Fibroblast of villous mesenchyme (primary cell): ENCODE measurements at regions not wholly inside any gene's neighbourhood (a gene's known extent, or its start where the extent isn't known, plus 50 kb on each side); places are given as distances from the start of the nearest gene placed in this dataset.

Source experiments
- DNase-seq: peaks from one replicate; pipeline ENCODE4 v3.0.0-alpha.2; 2010; ENCODE audit warnings: low read depth
- H3K4me3 ChIP-seq: 2 replicates; pipeline ENCODE4 v1.5.1; 2011; ENCODE audit warnings: low read depth, mild to moderate bottlenecking, low read length
- TF ChIP-seq, protein P1 (sequence below): IDR thresholded peaks from 2 replicates; pipeline ENCODE4 v1.5.1; 2012; ENCODE audit warnings: low read depth, mild to moderate bottlenecking, low read length; ENCODE audit not compliant: insufficient read depth

DNA sequence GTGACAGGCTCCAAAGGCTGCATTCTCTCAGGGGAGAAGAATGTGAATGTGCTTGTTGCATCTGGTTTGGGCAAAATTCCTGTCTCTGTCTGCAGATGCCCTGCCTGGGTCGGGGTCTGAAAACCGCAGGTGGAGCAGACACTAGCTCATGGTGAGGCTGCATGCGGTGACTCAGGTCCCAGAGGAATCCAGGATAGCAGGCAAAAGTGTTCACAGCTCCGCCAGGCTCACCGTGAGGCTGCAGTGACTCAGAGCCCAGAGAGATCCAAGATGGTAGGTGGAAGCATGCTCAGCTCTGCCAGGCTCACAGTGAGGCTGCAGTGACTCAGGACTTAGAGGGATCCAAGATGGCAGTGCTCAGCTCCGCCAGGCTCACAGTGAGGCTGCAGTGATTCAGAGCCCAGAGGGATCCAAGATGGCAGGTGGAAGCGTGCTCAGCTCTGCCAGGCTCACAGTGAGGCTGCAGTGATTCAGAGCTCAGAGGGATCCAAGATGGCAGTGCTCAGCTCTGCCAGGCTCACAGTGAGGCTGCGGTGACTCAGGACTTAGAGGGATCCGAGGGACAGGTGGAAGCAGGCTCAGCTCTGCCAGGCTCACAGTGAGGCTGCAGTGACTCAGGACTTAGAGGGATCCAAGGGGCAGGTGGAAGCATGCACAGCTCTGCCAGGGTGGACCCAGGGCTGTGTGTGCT, 200.5 kb downstream of the ACKR3 start:
- TF ChIP-seq, protein P1, sequence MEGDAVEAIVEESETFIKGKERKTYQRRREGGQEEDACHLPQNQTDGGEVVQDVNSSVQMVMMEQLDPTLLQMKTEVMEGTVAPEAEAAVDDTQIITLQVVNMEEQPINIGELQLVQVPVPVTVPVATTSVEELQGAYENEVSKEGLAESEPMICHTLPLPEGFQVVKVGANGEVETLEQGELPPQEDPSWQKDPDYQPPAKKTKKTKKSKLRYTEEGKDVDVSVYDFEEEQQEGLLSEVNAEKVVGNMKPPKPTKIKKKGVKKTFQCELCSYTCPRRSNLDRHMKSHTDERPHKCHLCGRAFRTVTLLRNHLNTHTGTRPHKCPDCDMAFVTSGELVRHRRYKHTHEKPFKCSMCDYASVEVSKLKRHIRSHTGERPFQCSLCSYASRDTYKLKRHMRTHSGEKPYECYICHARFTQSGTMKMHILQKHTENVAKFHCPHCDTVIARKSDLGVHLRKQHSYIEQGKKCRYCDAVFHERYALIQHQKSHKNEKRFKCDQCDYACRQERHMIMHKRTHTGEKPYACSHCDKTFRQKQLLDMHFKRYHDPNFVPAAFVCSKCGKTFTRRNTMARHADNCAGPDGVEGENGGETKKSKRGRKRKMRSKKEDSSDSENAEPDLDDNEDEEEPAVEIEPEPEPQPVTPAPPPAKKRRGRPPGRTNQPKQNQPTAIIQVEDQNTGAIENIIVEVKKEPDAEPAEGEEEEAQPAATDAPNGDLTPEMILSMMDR, result no peak
- DNase-seq, result peak; percentile 26
- H3K4me3 ChIP-seq, result no peak overlapping the region

DNA sequence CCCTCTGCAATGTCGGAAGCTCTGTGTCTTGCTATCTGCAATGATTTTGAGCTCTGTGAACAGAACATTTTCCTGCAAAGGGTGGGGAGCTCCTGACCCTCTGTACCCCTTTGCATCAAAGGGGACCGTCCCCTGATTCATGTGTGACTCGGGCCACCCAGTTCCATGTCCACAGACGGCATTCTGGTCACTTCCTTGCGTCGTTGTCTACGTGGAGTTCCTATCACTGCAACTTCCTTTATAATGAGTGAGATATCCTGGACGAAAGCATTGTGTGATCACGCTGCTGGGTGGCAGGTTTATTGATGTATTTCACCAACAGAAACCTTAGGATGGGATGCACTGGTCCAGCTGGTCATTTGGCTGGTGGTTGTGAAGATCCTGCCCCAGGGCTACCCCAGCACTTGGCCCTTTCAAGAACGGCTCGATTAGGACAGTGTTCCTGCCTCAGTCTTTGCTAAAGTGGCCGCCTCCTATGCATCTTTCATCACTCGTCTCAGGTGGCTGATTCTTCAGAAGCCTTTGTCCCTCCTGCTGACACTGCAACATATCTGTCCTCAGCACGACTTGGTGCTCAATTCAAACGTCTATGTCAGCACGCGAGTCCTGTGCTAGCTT, 202.7 kb downstream of the ACKR3 start:
- TF ChIP-seq, protein P1, result no peak
- no peak for DNase-seq
- H3K4me3 ChIP-seq, result no peak overlapping the region

- no peak for DNase-seq
- TF ChIP-seq, protein P1, result no peak
- H3K4me3 ChIP-seq, result no peak overlapping the region
These were observed 203.6 kb downstream of the ACKR3 start for GRCh38 chr2:236773206-236773605.

DNA sequence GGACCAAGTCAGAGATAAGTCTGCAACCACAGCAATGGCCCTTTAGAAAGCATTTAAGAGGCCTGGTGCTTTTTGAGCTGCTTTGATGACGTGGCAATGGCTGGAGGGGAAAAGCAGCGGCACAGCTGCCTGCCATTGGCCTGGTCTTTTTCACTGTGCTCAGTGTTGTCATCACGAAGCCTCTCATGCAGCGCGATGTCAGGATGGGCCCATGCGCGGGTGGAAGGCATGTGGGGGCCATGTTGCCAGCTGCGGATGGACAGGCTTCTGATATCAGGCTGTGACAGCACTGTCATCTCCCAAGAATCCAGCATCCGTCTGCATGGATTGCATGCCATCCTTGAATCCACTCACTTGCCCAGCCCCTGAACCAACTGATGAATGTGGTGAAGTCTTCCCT, 204.5 kb downstream of the ACKR3 start:
- TF ChIP-seq, protein P1, result no peak
- peak; percentile 6 for DNase-seq
- no peak overlapping the region for H3K4me3 ChIP-seq

DNA sequence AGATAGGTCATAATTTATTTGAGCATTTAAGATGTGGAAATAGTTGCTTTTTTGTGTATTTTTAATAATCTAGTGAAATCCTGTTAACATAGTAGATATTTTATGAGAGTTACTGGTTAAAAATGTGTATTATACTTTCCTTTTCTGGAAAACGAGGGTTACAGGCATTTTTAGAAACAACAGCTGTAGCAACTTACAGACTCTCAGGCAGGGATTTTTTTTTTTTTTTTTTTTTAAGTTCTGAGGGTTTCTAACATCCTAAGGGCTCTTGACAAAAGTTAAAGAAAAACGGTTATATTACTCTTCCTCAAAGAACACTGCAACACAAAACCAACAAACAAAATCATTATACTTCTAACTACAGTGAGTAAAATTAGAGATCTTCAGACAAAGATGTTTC, 205.9 kb downstream of the ACKR3 start:
- H3K4me3 ChIP-seq, result no peak overlapping the region
- TF ChIP-seq, protein P1, result no peak
- no peak for DNase-seq

- no peak for DNase-seq
- H3K4me3 ChIP-seq, result no peak overlapping the region
- TF ChIP-seq, protein P1, result no peak
These were observed 206.6 kb downstream of the ACKR3 start for GRCh38 chr2:236776206-236776605.
